Loucy (cell line): ENCODE measurements at regions not wholly inside any gene's neighbourhood (a gene's known extent, or its start where the extent isn't known, plus 50 kb on each side); places are given as distances from the start of the nearest gene placed in this dataset.

Experiments used
- EZH2phosphoT487 ChIP-seq: fragments of 200-600 bp; IDR thresholded peaks from 2 replicates; pipeline ENCODE4 v1.6.1; 2018; ENCODE audit warnings: antibody characterized with exemption, mild to moderate bottlenecking, moderate library complexity, borderline replicate concordance
- TF ChIP-seq, protein P1 (sequence below): fragments of 200-600 bp; sonication (generic); conservative IDR thresholded peaks from 2 replicates; pipeline ENCODE4 v1.5.1; 2014; ENCODE audit warnings: mild to moderate bottlenecking, antibody characterized with exemption, low read length

DNA sequence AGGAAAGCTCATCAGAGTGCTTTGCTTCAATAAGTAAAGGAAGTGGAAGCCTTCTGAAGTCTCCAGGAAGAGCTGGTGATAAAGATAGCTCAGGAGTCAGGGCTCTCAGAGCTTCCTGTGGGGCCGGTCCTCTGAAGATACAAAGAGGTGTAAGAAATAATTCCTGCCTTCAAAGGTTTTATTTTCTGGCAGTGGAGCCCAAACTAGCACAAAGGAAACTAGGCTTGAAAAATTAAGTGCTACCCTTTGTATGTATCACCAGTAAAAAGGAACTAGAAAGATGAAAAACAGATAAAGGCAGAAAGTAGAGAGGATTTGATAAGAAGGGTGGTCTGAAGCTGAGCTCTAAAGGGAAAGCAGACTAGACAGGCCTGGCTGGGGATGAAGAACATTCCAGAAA is 204.1 kb upstream of the SASH1 start:
- TF ChIP-seq, protein P1, sequence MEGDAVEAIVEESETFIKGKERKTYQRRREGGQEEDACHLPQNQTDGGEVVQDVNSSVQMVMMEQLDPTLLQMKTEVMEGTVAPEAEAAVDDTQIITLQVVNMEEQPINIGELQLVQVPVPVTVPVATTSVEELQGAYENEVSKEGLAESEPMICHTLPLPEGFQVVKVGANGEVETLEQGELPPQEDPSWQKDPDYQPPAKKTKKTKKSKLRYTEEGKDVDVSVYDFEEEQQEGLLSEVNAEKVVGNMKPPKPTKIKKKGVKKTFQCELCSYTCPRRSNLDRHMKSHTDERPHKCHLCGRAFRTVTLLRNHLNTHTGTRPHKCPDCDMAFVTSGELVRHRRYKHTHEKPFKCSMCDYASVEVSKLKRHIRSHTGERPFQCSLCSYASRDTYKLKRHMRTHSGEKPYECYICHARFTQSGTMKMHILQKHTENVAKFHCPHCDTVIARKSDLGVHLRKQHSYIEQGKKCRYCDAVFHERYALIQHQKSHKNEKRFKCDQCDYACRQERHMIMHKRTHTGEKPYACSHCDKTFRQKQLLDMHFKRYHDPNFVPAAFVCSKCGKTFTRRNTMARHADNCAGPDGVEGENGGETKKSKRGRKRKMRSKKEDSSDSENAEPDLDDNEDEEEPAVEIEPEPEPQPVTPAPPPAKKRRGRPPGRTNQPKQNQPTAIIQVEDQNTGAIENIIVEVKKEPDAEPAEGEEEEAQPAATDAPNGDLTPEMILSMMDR, result no peak
- TF ChIP-seq EZH2phosphoT487, result no peak
